Embryonic facial prominence (tissue), 1 donor: ENCODE measurements at regions not wholly inside any gene's neighbourhood (a gene's known extent, or its start where the extent isn't known, plus 50 kb on each side); places are given as distances from the start of the nearest gene placed in this dataset.
"Not testable (repeated sequence)": the region's sequence is repeated elsewhere in the genome, so short reads cannot be mapped to it uniquely, and the experiment has no call there.

Source experiments
- DNase-seq: peaks from one replicate; pipeline ENCODE4 v3.0.0-alpha.2; 2016; ENCODE audit errors: extremely low spot score

DNA sequence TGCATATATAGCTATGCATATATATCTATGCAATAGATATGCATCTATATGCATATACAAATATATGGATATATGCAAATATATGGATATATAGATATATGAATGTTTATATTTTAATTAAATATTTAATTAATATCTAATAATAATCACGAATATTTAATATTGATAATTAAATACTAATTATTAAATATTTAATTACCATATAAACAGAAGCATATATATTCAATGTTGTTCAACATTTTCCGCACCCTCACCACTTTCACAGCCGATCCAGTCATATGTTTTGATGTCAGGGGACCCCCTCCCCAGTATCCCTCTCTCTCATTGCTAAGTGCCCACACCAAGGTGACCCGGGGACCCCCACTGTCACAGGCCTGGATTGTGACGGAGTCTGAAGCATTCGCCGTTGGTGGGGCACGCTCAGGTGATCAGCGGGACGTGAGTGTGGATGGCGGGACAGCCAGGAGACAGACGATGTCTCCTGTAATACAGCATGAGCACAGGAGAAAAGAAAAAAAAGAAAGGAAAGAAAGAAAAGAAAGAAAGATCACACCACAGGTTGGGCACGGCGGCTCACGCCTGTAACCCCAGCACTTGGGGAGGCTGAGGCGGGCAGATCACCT lies 199.7 kb downstream of the CRLF2 start:
- DNase-seq = no peak

DNA sequence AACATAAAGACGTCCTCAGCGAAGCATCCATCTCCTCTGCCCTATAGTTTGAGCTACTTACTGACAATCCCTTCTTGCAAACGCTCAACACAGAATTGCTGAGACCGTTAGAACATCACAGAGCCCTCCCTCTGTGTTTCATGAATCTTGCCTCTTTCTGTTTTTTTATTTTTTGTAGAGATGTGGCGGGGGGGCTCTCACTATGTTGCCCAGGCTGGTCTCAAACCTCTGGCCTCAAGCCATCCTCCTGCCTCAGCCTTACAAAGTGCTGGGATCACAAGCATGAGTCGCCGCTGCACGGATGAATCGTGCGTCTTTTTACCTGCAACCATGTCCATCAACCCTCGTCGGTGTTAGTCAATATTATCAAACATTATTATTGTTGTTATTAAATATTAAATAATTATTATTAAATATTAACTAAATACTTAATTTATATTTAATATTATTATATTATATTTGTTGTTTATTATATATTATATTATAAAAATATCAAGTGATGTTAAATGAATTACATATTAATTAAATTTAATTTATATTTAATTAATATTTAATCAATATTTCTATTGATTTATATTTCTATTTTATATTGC lies 200.7 kb downstream of the CRLF2 start:
- DNase-seq = no peak

GRCh38 chrX:1009771-1010170 lies 202.7 kb downstream of the CRLF2 start:
- no peak for DNase-seq

GRCh38 chrX:1006156-1006730 lies 206.2 kb downstream of the CRLF2 start:
- DNase-seq = no peak

DNA sequence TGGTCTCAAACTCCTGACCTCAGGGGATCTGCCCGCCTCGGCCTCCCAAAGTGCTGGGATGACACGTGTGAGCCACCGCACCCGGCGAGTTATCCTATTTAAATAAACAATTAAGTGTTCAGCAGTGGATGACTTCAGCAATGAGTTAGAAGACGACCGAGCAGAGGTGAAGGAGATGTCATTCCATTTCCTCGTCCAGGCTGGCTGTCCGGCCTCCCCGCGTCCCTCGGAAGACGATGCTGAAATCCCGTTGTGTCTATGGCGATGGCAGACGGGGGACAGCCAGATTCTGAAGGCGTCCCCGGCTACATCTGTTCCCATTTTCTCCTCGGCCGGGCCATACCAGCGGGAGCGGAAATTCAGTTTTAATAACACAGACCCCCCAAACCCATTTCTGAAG lies 209.8 kb downstream of the CRLF2 start:
- no peak for DNase-seq

- DNase-seq = no peak
Measured at GRCh38 chrX:997631-998137, 214.8 kb downstream of the CRLF2 start.

DNA sequence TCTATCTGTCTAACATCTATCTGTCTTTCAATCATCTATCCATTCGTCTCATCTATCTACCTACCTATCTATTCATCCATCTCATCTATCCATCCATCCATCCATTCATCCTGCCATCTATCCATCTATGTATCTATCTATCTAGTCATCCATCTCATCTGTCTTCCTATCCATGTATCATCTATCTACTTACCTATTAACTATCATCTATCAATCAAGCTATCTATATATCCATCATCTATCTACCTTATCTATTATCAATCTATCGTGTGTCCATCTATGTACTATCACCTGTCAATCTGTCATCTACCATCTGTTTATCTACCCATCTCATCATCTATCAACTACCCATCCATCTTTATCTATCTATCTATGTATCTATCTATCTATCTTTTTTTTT lies 217.7 kb downstream of the CRLF2 start:
- no peak for DNase-seq

GRCh38 chrX:989959-990510 lies 222.4 kb downstream of the CRLF2 start:
- no peak for DNase-seq

DNA sequence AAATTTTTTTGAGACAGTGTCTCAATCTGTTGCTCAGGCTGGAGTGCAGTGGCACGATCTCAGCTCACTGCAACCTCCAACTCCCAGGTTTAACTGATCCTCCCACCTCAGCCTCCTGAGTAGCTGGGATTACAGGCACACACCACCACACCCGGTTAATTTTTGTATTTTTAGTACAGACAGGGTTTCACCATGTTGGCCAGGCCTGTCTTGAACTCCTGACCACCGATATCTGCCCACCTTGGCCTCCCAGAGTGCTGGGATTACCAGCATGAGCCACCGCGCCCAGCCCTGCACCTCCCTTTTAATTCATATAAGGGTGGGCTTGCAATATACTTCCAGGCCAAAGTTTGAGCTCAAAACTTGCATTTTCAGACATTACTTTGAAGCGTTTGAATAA lies 223.9 kb downstream of the CRLF2 start:
- not testable (repeated sequence) for DNase-seq

GRCh38 chrX:981791-982626 lies 230.4 kb downstream of the CRLF2 start:
- no peak for DNase-seq

GRCh38 chrX:980587-981235 lies 231.7 kb downstream of the CRLF2 start:
- DNase-seq = no peak

DNA sequence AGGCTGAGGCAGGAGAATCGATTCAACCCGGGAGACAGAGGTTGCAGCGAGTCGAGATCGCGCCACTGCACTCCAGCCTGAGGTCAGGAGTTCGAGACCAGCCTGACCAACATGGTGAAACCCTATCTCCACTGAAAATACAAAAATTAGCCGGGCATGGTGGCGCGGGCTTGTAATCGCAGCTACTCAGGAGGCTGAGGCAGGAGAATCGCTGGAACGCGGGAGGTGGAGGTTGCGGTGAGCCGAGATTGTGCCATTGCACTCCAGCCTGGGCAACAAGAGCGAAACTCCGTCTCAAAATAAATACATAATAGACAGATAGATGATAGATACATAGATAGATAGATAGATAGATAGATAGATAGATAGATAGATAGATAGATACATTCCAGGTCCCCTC lies 233.3 kb downstream of the CRLF2 start:
- DNase-seq = not testable (repeated sequence)

DNA sequence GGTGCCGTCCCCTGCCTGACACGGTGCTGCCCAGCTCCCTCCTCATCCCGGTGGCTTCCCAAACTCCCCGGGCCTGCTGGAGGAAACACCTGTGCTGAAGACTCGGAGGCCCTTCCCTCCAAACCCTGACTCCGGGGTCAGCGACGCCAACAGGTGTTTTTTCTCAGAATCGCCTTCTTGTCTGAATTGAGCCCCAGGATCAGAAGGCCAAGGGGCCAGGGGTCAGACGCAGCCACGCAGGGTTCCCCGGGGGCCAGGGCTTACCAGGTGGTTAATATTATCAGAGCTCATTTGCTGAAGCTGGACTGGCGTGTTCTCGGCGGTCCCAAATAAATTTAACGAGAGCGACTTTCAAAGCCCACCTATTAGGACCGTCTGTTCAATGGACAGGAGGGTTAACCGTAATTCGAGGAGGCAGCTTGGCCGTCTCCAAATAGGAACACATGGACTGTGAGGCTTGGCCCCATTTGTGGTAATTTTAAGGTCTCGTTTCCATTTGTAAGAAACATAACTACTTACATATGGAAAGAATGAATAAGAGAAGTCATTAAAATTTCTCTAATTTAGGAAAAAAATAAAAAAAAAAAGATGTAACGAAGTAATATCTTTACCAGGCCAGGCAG lies 239.3 kb downstream of the CRLF2 start:
- DNase-seq = no peak

DNA sequence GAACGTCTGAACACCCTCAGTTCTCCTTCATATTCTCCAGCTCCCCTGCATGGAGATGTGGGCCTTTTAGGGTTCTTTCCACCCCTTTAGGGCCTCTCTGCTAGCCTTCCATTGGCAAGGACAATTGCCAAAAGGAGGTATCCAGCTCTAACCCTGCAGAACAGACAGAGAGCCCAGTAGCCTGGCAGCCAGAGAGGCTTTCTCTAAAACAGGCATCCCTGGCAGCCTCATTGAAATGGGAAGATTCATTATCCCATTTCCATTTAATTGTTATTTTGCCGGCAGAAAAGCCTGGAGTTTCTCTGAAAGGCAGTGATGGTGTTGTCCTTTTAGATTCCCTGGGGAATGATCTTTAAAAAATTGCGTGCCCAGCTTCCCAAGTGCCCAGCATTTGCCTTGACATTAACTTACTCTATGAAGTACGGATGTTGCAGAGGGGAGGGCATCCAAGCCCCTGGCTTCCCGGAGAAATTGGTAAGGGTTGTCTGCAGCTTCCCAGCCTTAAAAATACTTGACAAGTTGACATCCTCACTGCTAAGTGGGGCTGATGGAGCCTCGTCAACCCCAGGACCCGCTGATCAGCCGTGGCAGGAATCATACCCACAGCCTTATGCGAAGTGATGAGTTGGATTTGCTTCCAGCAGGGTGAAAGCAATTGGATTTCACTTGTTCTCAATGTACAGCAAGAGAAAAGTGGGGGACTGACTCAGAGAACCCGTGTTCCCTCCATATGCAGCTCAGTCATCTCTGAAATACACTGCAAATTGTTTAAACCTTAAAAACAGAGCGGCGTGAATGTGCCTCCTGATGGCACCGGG lies 244.1 kb downstream of the CRLF2 start:
- DNase-seq = no peak

DNA sequence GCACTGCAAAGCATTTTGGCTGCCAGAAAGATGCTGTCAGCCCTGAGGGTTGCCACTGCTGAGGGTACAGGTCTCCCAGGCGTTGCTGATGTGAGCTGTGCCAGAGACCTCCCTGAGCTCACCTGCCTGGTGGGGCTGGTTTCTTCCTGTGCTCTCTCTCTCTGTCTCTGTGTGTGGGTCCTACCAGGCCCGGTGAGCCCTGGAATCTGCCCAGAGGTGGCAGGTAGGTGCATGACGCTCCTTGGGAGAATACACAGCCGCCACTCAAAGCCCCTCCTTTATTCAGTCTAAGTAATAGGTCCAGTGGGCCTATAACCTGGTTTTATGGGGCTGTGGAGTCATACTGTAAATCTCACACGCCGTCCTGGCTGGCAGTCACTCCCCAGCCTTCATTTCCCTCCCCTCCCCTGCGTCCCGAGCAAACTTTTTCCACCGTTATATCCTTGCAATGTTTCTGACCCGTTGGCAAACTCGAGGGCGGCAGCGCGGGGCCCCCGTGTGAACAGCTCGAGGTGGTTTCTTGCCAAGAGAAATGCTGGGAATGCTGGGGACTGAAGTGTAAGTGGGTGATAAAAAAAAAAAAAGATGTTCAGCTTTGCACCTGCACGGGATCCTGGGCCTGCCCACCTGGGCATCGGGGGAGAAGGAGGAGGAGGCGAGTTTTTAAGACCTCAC lies 245.9 kb downstream of the CRLF2 start:
- no peak for DNase-seq

DNA sequence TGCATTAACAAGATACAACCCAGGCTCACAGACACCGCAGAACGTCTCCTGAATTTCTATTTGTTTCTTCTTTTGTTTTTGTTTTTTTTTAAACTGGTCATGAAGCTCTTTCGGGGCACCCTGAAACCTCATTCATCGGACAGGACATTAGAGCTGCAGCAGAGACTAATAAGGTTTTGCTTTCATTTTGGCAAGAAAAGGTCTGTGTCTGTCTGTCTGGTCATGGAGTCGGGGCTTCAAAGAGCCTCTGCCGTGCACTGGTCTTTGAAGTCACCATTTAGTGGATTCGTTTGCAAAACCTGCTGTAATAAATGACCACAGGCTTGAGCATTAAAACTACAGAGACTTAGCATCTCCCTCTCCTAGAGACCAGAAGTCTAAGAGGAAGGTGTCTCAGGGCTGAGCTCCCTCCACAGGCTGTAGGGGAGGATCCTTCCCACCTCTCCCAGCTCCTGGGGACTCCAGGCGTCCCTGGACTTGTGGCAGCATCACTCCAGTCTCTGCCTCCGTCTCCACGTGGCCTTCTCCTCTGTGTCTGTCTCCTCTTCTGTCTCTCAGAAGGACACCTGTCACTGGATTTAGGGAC lies 247.5 kb downstream of the CRLF2 start:
- no peak for DNase-seq

DNA sequence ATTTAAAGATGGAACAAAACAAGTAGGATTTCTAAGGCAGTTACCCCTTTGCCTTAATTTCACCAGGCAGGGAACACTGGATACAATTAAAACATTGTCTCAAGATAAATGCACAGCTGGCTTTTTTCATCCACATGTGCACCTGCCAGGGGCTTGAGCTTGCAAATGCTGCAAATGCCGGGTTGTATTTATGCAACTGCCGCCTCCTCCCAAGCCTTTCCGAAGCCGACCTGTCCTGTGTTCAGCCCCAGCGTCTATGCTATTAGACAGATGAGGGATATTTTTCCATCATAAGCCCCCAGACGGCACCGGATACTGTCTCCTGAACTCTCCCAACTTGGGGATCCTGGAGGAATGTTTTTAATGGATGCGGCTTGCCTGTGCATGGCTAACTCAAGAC lies 251.6 kb downstream of the CRLF2 start:
- DNase-seq = no peak

- no peak for DNase-seq
Measured at GRCh38 chrX:959595-959994, 252.9 kb downstream of the CRLF2 start.

- DNase-seq = not testable (repeated sequence)
Measured at GRCh38 chrX:955168-955781, 257.2 kb downstream of the CRLF2 start.
